Peyer's patch (tissue), 4 donors: ENCODE measurements at regions not wholly inside any gene's neighbourhood (a gene's known extent, or its start where the extent isn't known, plus 50 kb on each side); places are given as distances from the start of the nearest gene placed in this dataset.

Experiments used
- DNase-seq, 3 donors: peaks; one replicate each; pipeline ENCODE4 v3.0.0-alpha.2; 2017 to 2019
- H3K27ac ChIP-seq, 4 donors: fragments of 200-600 bp; sonication (generic); one replicate each; pipeline ENCODE4 v1.5.1; 2016 to 2019
- H3K27me3 ChIP-seq, 2 donors: fragments of 200-600 bp; sonication (generic); one replicate each; pipeline ENCODE4 v1.5.1; 2019
- H3K36me3 ChIP-seq, 3 donors: fragments of 200-600 bp; sonication (generic); one replicate each; pipeline ENCODE4 v1.5.1; 2016 to 2019
- H3K4me1 ChIP-seq, 4 donors: fragments of 200-600 bp; sonication (generic); one replicate each; pipeline ENCODE4 v1.5.1; 2016 to 2019
- H3K4me3 ChIP-seq, 4 donors: fragments of 200-600 bp; sonication (generic); 1 replicate in 3 of 4; 2 replicates in 1 of 4; pipeline ENCODE4 v1.5.1; 2016 to 2019; ENCODE audit warnings: mild to moderate bottlenecking in 1 of 4
- H3K9me3 ChIP-seq, 4 donors: fragments of 200-600 bp; sonication (generic); one replicate each; pipeline ENCODE4 v1.5.1; 2016 to 2019; ENCODE audit warnings: mild to moderate bottlenecking in 1 of 4
- POLR2A ChIP-seq, 2 donors: fragments of 450-650 bp; IDR thresholded peaks; one replicate each; pipeline ENCODE4 v1.5.1; 2017; ENCODE audit warnings: antibody characterized with exemption in 2 of 2, mild to moderate bottlenecking in 2 of 2, moderate library complexity in 2 of 2
- TF ChIP-seq, protein P1 (sequence below), 6 experiments: fragments of 450-650 bp in 4 of 6; fragments of 200-600 bp in 2 of 6; sonication (generic) in 1 of 6; IDR thresholded peaks; one replicate each; pipeline ENCODE4 v1.5.1; 2017 to 2019; ENCODE audit warnings: antibody characterized with exemption in 6 of 6, mild to moderate bottlenecking in 3 of 6, moderate library complexity in 1 of 6

DNA sequence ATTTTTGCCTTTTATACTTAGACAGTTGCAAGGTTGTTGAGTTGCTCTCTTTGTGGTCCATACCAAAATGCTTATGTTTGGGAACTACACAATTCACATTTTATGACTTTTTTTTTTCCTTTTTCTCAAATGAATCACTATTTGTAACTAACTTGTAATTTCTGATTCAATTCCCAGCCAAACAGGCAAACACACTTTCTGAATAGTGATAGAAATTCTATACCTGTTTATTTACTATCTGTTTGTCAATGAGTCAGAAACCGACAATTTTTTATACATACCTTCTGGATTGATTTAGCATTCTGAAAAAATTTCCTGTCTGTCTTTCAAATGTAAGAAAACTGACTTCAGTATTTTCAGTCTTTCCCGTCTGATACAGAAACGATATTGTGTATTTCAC lies 69.1 kb downstream of the MBL2 start:
- Histone ChIP-seq H3K27ac (no peak overlapping the region), H3K4me1 (no peaks in the 10 kb centered on the region), H3K4me3 (no peak overlapping the region), H3K36me3 (no peaks in the 10 kb centered on the region), H3K27me3 (no peaks in the 10 kb centered on the region), H3K9me3 (no peaks in the 10 kb centered on the region)
- TF ChIP-seq, protein P1, sequence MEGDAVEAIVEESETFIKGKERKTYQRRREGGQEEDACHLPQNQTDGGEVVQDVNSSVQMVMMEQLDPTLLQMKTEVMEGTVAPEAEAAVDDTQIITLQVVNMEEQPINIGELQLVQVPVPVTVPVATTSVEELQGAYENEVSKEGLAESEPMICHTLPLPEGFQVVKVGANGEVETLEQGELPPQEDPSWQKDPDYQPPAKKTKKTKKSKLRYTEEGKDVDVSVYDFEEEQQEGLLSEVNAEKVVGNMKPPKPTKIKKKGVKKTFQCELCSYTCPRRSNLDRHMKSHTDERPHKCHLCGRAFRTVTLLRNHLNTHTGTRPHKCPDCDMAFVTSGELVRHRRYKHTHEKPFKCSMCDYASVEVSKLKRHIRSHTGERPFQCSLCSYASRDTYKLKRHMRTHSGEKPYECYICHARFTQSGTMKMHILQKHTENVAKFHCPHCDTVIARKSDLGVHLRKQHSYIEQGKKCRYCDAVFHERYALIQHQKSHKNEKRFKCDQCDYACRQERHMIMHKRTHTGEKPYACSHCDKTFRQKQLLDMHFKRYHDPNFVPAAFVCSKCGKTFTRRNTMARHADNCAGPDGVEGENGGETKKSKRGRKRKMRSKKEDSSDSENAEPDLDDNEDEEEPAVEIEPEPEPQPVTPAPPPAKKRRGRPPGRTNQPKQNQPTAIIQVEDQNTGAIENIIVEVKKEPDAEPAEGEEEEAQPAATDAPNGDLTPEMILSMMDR (IDR thresholded peaks at IDR 0.05): no peak
- no peak for TF ChIP-seq POLR2A (IDR thresholded peaks at IDR 0.05)
- DNase-seq: no peak

DNA sequence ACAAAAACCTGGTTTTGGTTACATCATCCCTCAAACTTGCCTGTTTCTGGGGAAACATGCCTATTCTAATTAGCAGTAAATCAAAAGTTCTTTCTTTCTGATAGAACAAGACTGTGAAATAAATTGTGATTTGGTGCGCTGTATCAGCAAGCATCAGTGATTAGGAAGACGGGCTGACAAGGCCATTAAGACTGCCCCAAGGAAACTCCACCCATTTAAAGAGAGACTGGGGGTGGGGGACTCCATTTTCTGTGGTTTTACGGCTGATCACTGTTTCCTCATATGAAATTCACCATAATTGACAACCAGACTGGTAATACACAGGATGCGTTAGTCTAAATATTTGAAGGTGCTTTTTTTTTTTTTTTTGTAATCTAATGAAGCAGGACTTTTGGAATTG lies 68.7 kb downstream of the MBL2 start:
- Histone ChIP-seq H3K4me3 (no peak overlapping the region), H3K27ac (no peak overlapping the region), H3K4me1 (no peaks in the 10 kb centered on the region), H3K9me3 (no peaks in the 10 kb centered on the region), H3K27me3 (no peaks in the 10 kb centered on the region), H3K36me3 (no peaks in the 10 kb centered on the region)
- no peak for TF ChIP-seq POLR2A (IDR thresholded peaks at IDR 0.05)
- TF ChIP-seq, protein P1 (IDR thresholded peaks at IDR 0.05): no peak
- no peak for DNase-seq

DNA sequence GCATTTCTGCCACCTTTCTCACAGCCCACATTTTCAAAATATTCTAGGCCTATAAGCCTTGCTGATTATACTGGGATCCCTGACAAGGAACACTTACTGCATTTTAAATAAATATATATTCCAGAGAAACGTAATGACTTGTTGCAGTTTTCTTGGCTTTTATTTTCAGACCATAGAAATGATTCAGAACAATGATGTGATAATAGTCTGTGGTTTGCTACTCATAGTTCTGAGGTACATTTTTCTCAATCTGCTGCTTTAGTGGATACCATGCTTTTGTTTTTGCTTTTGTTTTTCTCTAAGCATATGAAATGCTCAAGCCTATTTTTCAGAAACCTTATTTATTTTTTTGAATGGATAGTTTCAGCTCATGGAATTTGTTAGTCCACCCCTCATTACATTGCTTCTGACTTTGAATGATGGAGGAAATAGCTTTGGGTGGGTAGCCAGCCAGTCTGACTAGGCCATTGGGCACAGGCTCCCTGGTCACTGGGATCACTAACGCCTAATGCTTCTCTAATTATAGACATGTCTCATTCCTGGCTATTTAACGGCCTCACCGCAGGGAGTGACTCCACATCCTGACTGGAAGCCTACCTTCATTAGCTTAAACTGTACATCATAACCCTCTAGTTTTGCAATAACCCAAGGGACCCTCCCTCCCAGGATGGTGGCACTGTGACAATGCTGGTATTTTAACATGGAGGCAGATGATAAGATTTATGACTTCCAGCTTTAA lies 66.1 kb downstream of the MBL2 start:
- no peaks in the 10 kb centered on the region for H3K27me3 ChIP-seq
- no peak overlapping the region for H3K4me3 ChIP-seq
- TF ChIP-seq, protein P1 (IDR thresholded peaks at IDR 0.05): no peak
- TF ChIP-seq POLR2A (IDR thresholded peaks at IDR 0.05): no peak
- H3K27ac ChIP-seq: no peak overlapping the region
- H3K4me1 ChIP-seq: no peaks in the 10 kb centered on the region
- no peaks in the 10 kb centered on the region for H3K36me3 ChIP-seq
- no peaks in the 10 kb centered on the region for H3K9me3 ChIP-seq
- DNase-seq: no peak
